ENCODE measurements at regions not wholly inside any gene's neighbourhood (a gene's known extent, or its start where the extent isn't known, plus 50 kb on each side); places are given as distances from the start of the nearest gene placed in this dataset.

DNA sequence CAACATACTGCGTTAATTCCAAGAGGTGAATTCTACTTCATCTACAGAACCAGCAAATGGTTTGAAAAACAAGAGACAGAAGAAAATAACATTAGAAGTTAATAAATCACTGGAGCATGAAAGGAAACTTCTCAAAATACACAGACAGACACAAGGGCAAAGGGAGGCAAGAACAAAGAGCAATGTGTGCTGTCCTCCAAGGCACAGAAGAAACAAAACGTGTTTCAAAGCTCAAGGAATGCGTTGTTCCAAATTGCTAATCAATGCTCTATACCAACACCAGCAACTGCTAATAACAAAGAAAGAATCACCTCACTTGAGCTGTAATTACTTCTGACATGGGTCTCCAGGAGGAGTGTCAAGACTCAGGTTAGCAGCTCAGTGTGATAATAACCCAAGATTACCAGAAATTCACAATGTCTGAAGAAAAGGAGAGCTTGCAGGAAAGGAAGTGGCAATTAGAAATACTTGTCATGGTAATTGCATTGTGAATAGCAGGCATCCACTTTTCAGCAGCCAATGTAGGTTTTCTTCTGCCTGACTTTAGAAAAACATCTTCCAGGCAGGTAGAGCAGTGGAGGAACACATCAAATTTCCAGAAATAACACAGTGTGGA lies 175.4 kb downstream of the SEC16B start:
- in situ Hi-C loops (cut with HindIII; ENCODE audit: low sequenced_read_pairs), result no loop called here

DNA sequence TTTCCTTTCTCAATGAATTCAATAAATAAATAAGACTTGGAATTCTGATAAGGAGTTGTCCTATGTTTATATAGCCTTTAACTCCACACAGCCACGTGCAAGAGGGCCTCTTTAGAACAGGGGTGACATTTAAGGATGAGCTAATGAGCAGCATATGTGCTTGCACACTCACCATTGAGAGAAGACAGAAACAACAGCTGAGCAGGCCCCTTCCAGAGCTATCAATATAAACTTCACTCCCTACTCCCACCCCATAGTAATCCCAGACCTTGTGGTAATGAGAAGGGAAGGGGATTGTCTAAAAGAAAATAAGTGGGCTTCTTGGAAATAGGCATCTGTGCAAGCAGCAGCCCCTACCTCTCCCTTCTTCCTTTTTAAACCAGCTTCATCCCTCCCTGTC lies 176.0 kb downstream of the SEC16B start:
- in situ Hi-C loops (cut with HindIII; ENCODE audit: low sequenced_read_pairs), result no loop called here

GRCh38 chr1:177790566-177790965 lies 179.3 kb downstream of the SEC16B start:
- in situ Hi-C loops (cut with HindIII; ENCODE audit: low sequenced_read_pairs), result no loop called here

- in situ Hi-C loops (cut with HindIII; ENCODE audit: low sequenced_read_pairs), result no loop called here
These were observed 179.9 kb downstream of the SEC16B start for GRCh38 chr1:177789956-177790355.

GRCh38 chr1:177786176-177786745 lies 183.6 kb downstream of the SEC16B start:
- in situ Hi-C loops (cut with HindIII; ENCODE audit: low sequenced_read_pairs), result no loop called here

DNA sequence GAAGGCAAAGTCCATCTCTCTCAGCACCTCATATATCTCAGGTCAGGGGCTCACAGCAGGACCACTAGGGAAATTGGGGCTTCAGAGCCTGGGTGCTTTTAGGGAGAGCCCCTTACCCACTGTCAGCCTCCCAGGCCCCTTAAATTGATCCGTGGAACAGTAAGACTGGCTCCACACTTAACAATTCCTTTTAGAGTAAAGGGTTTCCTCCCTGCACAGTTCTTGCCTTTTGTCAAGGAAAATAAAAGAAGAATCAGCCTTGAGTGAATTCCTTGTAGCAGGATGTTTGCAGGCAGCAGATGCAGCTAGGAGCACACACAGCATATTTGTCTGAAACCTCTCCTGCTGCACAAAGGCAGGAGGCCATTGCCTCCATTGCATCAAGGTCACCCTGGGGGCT lies 184.9 kb downstream of the SEC16B start:
- in situ Hi-C loops (cut with HindIII; ENCODE audit: low sequenced_read_pairs), result no loop called here

DNA sequence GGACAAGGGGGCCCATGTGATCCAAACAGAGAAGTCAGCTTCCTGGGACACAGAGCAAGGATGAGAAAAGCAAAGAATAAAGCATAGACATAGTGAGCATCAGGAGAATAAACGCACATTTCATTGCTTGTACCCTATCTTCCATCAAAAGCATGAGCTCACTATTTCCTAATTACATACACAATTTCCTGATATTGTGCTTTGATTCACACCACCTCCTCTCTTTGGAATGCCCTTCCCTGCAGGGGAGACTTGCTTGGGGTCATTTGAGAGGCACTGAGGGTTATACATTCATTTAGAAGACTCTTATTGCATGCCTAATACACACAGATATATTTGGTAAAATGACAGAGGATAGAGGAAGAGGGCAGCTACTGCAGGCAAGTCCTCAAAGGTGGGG lies 185.4 kb downstream of the SEC16B start:
- in situ Hi-C loops (cut with HindIII; ENCODE audit: low sequenced_read_pairs), result no loop called here

- in situ Hi-C loops (cut with HindIII; ENCODE audit: low sequenced_read_pairs), result no loop called here
These were observed 186.8 kb downstream of the SEC16B start for GRCh38 chr1:177783051-177783450.

GRCh38 chr1:177780096-177780700 lies 189.7 kb downstream of the SEC16B start:
- in situ Hi-C loops (cut with HindIII; ENCODE audit: low sequenced_read_pairs), result no loop called here

- in situ Hi-C loops (cut with HindIII; ENCODE audit: low sequenced_read_pairs), result no loop called here
These were observed 190.5 kb downstream of the SEC16B start for GRCh38 chr1:177779166-177779965.

GRCh38 chr1:177775924-177776323 lies 193.9 kb downstream of the SEC16B start:
- in situ Hi-C loops (cut with HindIII; ENCODE audit: low sequenced_read_pairs), result no loop called here

GRCh38 chr1:177772386-177772960 lies 197.4 kb downstream of the SEC16B start:
- in situ Hi-C loops (cut with HindIII; ENCODE audit: low sequenced_read_pairs), result no loop called here

- in situ Hi-C loops (cut with HindIII; ENCODE audit: low sequenced_read_pairs), result no loop called here
These were observed 198.2 kb downstream of the SEC16B start for GRCh38 chr1:177771688-177772087.

DNA sequence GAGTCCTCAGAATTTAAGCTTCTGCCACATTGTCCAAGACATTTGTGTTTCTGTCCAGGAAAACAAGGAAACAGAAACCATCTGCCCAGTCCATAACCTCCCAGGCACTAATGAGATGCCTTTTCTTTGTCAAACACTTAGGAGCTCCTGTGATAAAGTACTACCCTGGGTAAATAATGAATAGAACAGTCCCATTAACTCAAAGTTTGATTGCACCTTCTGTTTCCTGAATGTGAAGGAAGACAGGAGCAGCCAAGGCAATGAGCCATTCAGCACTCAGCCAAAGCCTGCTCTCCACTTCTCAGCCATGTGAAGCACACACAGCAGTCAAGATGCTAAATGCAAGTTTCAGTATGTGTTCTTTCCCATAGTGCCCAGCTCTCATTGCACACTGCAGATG lies 199.8 kb downstream of the SEC16B start:
- in situ Hi-C loops (cut with HindIII; ENCODE audit: low sequenced_read_pairs), result no loop called here

DNA sequence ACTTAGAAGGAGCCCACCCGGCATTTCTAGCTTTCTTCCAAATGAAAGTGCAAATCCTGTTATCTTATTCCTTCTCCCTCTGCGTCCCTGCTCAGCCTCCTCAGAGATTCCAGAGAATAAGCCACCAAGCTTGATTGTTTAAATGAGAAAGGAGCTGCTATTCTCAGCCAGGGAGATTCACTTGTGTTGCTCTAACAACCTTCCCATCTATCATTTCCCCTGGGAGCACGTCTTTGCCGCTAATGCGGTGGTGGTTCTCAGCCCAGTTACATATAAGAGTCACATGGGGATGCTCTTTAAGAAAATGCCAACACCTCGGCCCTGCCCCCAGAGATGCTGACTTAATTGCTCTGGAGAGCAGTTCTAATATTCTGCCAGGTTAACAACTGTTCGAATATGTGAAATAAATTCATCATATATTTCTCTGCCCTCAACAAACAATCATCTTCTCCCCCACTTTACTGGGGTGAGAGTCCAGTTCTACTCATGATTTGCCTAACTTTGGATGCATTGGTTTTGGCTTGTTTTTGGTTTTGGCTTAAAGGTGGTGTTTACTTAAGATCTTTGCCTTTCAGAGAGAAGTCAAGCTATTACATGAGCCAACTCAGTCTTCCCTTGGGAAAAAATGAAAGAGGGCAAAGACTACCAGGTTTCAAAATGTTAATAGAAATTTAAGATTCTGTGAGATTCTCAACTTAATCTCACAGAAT lies 213.9 kb downstream of the SEC16B start:
- in situ Hi-C loops (cut with HindIII; ENCODE audit: low sequenced_read_pairs), result no loop called here

GRCh38 chr1:177754603-177755002 lies 215.3 kb downstream of the SEC16B start:
- in situ Hi-C loops (cut with HindIII; ENCODE audit: low sequenced_read_pairs), result no loop called here

DNA sequence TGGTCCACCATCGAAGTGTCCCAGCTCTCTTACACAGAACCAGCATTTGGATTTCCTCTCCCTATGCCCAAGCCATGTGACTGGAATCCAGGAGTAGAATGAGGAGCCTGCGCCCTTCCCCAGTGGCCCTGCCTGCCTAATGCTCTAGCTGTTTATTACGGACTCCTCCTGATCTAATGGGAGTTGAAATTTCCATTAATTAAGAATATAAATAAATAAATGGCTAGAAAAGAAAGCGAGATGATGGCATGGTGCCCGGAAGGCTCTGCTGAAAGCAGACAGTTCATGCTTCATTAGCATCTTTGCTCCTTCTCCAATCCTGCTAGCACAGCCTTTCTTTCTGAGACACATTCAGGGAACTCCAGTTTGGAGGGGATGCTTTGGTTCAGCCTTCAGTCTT lies 216.2 kb downstream of the SEC16B start:
- in situ Hi-C loops (cut with HindIII; ENCODE audit: low sequenced_read_pairs), result no loop called here

DNA sequence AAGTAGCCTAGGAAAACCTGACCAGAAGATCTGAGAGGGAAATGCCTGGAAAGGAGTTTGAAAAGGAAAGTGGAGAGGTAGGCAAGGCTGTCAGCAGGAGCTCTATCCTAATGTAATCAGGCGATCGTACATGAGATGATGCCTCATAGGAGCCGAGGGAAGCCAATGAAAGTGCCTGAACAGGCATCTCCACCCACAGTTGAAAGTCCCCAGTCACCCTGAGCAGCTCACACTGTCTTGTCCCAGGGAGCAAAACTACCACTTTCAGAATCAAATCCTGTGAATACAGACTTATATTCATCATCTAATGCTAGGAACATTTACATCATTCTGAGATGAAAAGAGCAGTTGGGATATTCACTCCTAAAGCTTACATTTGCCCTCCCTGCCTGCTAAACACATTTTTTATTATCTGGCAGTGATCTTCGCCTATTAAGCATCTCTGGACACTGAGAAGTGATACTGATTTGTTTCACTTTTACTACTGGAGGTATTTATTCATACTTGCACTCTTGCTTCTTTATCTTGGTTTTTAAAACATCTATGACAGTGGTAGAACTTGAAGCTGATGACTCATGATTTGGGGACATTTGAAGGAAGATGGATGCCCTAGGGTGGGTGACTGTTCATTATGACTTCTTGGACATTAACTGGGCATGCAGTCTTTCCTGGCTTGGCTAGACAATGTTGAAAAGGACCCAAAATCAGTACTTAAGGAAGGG lies 221.6 kb downstream of the SEC16B start:
- in situ Hi-C loops (cut with HindIII; ENCODE audit: low sequenced_read_pairs), result no loop called here

GRCh38 chr1:177746155-177746554 lies 223.7 kb downstream of the SEC16B start:
- in situ Hi-C loops (cut with HindIII; ENCODE audit: low sequenced_read_pairs), result no loop called here

- in situ Hi-C loops (cut with HindIII; ENCODE audit: low sequenced_read_pairs), result no loop called here
These were observed 225.0 kb downstream of the SEC16B start for GRCh38 chr1:177744906-177745305.

Measured in endothelial cell of hepatic sinusoid (primary cell).